Lung microvascular endothelial cell (primary cell): ENCODE measurements at regions not wholly inside any gene's neighbourhood (a gene's known extent, or its start where the extent isn't known, plus 50 kb on each side); places are given as distances from the start of the nearest gene placed in this dataset.

Source experiments
- DNase-seq, 2 donors: peaks; one replicate each; pipeline versions ENCODE4 v3.0.0 to v3.0.0-alpha.2; 2010; ENCODE audit warnings: low read depth in 2 of 2

DNA sequence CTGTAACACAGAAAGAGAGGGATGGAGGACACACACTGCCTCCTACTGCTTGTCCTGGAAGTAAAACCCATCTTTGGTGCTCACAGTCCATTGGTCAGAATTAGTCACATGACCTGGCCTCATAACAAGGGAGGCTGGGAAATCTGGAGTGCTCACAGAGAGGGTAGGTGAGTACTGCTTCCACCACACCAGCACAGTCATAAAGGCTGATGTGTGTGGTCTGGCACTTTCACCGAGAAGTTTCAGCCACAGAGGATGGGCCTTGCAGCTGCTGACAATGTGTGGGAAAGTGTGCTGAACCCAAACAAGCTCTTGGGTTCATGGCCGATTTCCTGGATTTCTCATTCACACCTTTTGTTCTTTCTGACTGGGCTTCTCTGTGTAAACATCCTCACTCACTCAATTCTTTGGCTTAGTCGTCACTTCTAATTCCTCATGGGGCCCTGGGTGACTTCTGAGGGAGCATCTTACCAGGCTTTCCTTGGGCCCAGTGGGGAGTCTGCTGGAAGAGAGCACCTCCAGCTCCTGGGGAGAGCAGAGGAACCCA, 100.7 kb downstream of the ASB7 start:
- peak; percentile 90 to 95 for DNase-seq

DNA sequence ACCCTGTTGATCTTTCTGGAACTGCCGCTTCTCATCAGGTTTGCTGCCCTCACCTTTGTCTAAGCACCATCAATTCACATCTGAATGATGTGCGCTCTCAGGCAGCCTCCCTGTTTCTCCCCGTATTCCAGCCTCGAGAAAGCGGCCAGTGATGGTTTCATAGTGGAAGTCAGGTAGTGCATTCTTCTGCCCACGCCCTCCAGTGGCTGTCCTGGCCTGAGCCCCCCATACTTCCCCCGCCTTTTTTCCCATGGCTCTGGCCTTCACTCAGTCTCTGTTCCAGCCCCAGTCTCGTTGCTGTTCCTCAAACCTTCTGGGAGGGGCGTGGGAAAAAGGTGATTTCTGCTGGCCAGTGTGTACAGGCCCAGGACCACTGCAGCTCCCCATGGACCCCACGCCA, 101.3 kb downstream of the ASB7 start:
- no peak for DNase-seq

GRCh38 chr15:100704281-100705055, 102.1 kb downstream of the ASB7 start:
- peak in 1 of 2 donors; percentile 67 for DNase-seq

- no peak for DNase-seq
Observed at GRCh38 chr15:100705065-100705464, 102.7 kb downstream of the ASB7 start.

DNA sequence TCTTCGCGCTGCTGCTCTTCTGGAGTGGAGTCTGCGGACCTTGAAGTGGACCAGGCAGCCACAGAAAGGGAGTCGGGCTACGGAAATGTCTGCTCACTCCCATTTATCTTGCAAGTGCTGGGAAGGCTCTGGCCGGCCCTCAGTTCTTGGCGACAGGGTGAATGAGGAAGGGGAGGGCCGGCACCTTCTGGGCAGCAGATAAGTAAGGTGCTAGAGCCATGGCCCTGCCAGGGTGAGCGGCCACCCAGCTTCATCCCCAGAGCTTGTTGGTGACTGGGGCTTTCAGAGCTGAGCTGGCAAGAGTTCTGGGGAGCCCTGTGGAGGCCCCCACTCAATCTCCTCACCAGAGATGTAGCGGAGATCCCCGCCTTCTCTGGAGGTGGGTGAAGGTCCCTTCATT, 103.5 kb downstream of the ASB7 start:
- DNase-seq, result no peak

DNA sequence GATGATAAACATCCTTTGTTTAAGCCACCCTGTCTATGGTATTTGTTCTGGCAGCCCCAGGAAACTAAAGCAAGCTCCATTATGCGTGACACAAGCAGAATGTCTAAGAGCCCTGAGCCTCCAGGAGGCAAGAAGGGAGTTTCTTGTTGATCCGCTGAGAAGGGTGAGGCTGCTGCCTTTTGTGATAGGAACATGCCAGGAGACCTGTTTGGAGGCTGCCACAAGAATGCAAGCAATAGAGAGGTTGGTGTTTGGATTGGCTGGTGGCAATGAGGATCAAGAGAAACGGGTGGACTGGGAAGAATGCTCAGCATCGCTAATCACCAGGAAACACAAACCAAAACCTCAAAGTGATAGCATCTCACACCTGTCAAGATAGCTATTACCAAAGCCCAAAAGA, 104.8 kb downstream of the ASB7 start:
- DNase-seq, result no peak

DNA sequence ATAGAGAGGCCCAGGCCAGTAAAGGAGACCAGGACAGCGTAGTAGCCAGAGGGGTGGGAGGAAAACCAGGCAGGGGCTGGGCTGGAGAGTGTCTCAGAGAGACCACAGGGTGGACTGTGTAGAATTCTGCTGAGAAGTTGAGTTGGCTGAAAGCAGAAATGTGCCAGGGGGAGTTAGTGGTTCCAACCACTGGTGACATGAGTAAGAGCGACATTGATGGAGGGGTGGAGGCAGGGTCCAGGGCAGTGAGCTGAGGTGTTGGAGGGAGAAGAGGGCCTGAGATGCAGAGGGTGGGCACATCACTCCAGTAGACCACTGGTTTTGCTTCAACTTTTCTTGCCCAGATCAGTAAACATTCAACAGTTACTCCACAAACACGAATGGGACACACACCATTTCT, 106.5 kb downstream of the ASB7 start:
- DNase-seq, result no peak

DNA sequence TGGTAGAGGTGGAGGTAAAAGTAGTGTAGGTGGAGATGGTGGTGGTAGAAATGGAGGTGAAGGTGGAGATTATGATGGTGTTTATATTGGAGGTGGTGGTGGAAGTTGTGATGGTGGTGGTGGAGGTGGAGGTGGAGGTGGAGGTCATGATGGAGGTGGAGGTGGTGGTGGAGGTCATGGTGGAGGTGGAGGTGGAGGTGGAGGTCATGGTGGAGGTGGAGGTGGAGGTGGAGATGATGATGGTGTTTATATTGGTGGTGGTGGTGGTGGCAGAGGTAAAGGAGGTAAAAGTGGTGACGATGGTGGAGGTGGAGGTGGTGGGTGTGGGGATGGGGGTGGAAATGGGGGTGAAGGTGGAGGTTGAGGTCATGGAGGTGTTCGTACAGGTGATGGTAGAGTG, 107.8 kb downstream of the ASB7 start:
- peak in 1 of 2 donors; percentile 28 for DNase-seq

DNA sequence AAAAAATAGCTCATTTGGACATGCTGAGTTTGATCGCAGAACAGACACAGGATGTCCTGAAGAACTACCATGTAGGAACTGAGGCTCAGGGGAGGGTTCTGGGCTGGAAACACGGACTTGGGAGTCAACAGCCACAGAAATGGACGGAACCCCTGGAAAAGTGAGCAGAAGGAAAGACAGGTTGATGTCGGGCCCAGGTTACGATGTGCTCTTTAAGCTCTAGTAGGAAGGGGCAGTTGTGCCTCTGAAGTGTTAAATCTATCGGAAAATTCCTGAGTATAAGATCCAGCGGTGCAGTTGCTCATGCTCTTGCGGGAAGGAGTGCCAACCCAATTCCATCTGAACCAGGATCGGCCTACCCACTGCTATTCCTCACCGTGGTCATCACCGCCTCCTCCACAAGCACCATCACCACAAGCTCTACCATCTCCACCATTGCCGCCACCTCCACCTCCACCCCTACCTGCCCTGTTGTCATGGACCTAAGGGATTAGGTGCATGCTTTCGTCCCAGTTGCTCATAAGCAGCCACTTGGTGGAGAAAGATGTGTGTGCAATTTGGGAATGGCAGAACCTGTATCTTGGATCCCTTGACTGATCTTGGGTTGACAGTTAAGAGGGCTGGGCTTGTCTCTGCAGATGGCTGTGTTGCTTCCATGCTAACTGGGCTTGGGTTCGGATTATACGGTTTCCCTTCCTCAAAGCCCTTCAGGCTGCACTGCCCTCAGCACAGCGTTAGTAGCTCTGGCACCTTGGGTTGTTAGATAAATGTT, 108.5 kb downstream of the ASB7 start:
- DNase-seq, result no peak

- no peak for DNase-seq
Observed at GRCh38 chr15:100711516-100712021, 109.2 kb downstream of the ASB7 start.

GRCh38 chr15:100712226-100712625, 109.8 kb downstream of the ASB7 start:
- no peak for DNase-seq

GRCh38 chr15:100713163-100713867, 110.9 kb downstream of the ASB7 start:
- peak; percentile 81 to 92 for DNase-seq

DNA sequence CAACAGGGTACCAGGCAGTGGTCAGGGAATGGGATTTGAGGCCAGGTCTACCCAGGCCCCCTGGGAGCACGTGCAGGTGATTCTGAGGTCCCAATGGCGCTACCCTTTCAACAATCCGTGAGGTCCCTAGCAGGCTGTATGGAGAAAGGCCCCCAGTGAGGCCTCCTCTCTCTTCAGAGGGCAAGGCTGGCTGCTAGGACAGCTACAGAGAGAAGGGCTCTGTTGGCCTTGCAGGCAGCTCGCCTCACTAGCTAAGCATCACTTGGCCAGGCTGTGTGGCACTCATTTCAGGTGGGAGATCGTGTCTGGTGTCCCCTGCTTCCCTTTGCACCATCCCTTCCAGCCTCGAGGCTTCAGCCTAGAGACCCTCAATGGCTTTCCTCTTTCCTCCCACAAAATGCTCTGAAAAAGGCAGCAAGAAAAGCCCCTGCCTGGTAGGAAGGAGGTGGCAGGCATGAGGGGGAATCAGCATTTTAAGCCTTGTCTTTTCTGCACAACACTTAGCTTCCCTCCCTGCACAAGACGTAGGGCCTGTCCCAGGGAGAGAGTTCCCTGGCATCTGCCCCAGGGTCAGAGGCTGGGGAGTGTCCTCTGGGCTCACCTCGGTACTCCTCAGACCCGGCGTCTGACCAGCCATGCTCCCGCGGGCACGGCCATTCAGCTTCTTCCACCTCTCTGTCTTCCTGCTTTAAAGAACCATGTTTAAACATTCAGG, 111.8 kb downstream of the ASB7 start:
- no peak for DNase-seq

DNA sequence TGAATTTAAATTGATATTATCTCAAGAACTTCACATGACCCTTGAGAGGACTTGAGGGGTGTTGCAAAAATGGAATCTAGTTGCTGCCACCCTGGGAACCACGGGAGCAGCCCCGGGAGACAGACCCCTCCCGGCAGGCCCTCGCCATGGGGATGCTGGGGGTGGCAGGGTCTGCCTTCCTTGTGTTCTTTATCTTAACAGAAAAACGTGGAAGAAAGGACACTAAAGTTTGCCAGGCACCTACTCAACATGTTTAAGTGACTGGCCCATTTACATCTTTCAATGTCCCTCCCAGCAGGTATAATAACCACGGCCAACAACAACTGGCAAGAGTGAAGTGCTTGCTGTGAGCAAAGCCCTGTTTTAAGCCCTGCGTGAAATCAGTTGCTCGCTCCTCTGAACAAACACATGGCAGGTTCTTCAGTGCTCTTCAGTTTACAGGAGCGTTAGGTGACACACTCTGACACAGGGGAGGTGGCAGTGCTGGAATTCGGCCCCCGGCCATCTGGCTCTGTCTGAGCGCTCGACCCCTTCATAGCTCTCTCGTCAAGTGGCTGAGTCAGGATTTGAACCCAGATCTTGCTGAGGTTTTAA, 112.5 kb downstream of the ASB7 start:
- DNase-seq, result no peak

DNA sequence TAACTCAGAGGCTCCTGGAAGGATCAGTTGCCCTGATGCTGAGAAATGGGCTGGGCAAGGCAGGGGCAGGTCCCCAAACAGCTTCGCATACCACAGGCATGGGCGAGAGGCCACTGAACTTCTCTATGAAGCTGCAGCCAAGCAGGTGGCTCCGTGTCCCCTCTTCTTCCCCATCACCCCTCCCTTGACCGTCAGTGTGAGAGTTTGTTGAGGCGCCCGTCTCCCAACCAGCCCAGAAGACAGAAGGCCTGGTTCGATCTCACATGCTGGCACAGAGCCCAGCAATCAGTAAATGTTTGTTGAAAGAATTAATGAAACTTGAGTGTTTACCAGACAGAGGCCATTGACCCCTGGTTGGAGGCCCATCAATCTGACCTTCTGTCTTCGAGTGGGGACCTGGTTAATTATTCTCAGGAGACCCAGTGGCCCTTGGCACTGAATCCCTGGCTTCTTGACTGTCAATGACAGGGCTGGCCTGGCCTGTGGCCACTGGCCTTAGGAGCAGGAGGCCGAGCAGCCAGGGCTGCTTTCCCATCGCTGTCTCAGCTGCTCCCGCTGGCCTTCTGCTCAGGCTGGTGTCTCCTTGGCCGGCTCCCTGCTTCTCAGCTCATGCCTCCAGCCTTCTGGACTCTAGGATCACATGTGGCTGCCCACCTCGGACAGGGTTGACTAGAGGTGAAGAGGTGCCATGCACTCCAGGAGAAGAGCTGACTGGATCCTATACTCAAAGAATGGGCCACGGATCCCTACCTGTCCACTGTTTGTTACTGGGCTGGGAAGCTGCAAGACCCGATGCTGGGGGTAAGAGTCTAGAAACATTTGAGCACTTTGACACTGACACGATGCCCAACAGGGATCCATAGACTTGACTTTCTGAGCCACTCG, 113.4 kb downstream of the ASB7 start:
- DNase-seq, result no peak

DNA sequence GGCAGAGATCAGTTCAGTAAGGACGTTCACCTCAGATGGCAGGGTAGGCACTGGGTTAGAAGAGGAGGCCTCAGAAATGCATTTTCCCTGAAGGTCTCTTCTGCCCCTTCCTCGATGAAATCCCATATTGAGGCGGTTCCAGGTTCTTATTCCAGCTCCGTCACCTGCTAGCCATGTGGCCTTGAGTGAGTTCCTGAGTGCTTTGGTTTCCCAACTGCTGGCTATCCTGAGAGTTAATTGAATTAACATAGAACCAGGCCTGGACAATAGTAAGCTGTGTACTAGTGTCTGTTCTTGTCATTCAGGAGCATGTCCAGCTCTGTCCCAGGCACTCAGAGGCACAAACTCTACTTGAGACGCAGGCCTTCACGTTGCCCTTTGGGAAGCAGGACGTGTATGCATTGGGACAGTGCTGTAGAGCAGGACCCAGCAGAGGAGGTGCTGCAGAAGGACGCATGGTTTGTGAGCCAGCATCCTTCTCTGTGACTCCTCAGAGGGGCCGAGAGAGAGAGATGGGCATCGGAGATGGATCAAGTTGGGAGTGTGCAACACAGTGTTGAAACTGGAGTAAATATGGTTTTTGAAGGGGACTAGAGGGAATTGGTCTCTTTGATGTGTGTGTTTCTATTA, 114.2 kb downstream of the ASB7 start:
- DNase-seq, result no peak

- DNase-seq, result no peak
Observed at GRCh38 chr15:100717596-100717995, 115.2 kb downstream of the ASB7 start.

DNA sequence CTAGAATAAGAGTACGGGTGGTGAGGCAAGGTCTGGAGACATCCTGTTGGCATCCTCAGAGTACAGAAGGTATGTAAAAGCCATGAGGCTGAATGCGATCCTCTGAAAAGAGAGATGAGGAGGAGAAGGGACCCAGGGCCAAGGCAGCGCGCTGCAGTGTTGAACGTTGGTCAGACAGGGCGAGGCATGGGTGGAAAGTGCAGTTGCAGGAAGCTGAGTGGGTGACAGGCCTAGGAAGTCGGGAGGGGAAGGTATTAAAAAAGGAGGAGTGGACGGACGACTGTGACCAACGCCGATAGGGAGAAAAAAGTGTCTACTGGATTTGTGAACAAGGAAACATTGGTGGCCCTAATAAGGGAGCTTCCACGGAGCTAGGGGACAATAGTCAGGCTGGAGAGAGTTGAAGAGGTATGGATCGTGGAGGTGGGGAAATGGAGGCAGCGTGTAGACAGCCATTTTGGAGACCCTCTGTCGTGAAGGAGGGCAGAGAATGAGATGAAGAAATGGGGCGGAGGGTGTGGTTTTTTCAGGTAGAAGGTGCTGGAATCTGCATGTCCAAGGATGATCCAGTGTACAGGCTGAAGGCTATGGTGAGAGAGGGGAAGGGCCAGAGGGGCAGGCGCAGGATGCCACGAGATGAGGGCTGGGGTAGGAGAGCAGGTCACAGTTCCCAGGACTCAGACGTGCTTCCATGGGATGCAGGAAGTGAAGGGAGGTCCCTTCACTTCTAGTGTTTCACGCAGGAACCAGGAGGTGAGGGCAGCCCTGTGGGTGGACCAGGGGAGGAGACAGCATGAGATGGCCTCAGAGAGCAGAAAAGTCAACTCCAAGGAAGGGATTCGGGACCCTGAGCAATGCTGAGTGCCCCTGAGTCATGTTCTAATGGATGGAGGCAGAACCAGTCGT, 115.9 kb downstream of the ASB7 start:
- DNase-seq, result no peak
